Stimulated activated CD8-positive, alpha-beta memory T cell treated with anti-CD3 and anti-CD28 coated beads, Interleukin-7, amount 100 ng/mL, for 1 hour (primary cell): ENCODE measurements at regions not wholly inside any gene's neighbourhood (a gene's known extent, or its start where the extent isn't known, plus 50 kb on each side); places are given as distances from the start of the nearest gene placed in this dataset.

Source experiments
- DNase-seq, 2 donors: peaks; one replicate each; pipeline ENCODE4 v3.0.0-alpha.2; 2020; ENCODE audit warnings: low read depth in 2 of 2

- no peak for DNase-seq
These were observed 56.6 kb upstream of the SCOC start for GRCh38 chr4:140316799-140317198.

- DNase-seq: no peak
These were observed 57.5 kb upstream of the SCOC start for GRCh38 chr4:140315970-140316369.

- DNase-seq: no peak
These were observed 58.0 kb upstream of the SCOC start for GRCh38 chr4:140315438-140315837.

GRCh38 chr4:140315019-140315418 lies 58.4 kb upstream of the SCOC start:
- no peak for DNase-seq

GRCh38 chr4:140312100-140312499 lies 61.3 kb upstream of the SCOC start:
- DNase-seq: no peak

- no peak for DNase-seq
These were observed 62.1 kb upstream of the SCOC start for GRCh38 chr4:140311257-140311835.

- no peak for DNase-seq
These were observed 64.1 kb upstream of the SCOC start for GRCh38 chr4:140309124-140309870.

- no peak for DNase-seq
These were observed 64.9 kb upstream of the SCOC start for GRCh38 chr4:140308366-140309123.

GRCh38 chr4:140305053-140305452 lies 68.4 kb upstream of the SCOC start:
- DNase-seq: no peak

- DNase-seq: no peak
These were observed 69.1 kb upstream of the SCOC start for GRCh38 chr4:140304346-140304745.

GRCh38 chr4:140302151-140302859 lies 71.1 kb upstream of the SCOC start:
- DNase-seq: no peak

GRCh38 chr4:140300271-140300970 lies 73.0 kb upstream of the SCOC start:
- no peak for DNase-seq

GRCh38 chr4:140298001-140298400 lies 75.4 kb upstream of the SCOC start:
- no peak for DNase-seq

GRCh38 chr4:140297221-140297570 lies 76.2 kb upstream of the SCOC start:
- DNase-seq: no peak

- DNase-seq: no peak
These were observed 76.9 kb upstream of the SCOC start for GRCh38 chr4:140296335-140297220.

GRCh38 chr4:140293979-140294378 lies 79.5 kb upstream of the SCOC start:
- DNase-seq: no peak

GRCh38 chr4:140291259-140291658 lies 82.2 kb upstream of the SCOC start:
- DNase-seq: no peak

GRCh38 chr4:140289486-140289885 lies 84.0 kb upstream of the SCOC start:
- no peak for DNase-seq

- DNase-seq: no peak
These were observed 87.0 kb upstream of the SCOC start for GRCh38 chr4:140286456-140286855.

GRCh38 chr4:140284456-140284855 lies 89.0 kb upstream of the SCOC start:
- no peak for DNase-seq
